ENCODE measurements at regions not wholly inside any gene's neighbourhood (a gene's known extent, or its start where the extent isn't known, plus 50 kb on each side); places are given as distances from the start of the nearest gene placed in this dataset.
"Not testable (repeated sequence)": the region's sequence is repeated elsewhere in the genome, so short reads cannot be mapped to it uniquely, and the experiment has no call there.

- no peak for DNase-seq
Observed at GRCh38 chr6:144437105-144437504, 152.0 kb downstream of the UTRN start.

- no peak for DNase-seq
Observed at GRCh38 chr6:144438103-144438502, 153.0 kb downstream of the UTRN start.

GRCh38 chr6:144439016-144439415, 153.9 kb downstream of the UTRN start:
- DNase-seq = no peak

GRCh38 chr6:144441801-144442200, 156.7 kb downstream of the UTRN start:
- DNase-seq = not testable (repeated sequence)

- DNase-seq = no peak
Observed at GRCh38 chr6:144443157-144443556, 158.0 kb downstream of the UTRN start.

GRCh38 chr6:144447472-144447871, 162.3 kb downstream of the UTRN start:
- DNase-seq = no peak

GRCh38 chr6:144449218-144449617, 164.1 kb downstream of the UTRN start:
- no peak for DNase-seq

- DNase-seq = no peak
Observed at GRCh38 chr6:144449911-144450597, 164.9 kb downstream of the UTRN start.

GRCh38 chr6:144460327-144461095, 175.4 kb downstream of the UTRN start:
- DNase-seq = no peak

GRCh38 chr6:144462058-144462457, 176.9 kb downstream of the UTRN start:
- no peak for DNase-seq

GRCh38 chr6:144466716-144467115, 181.6 kb downstream of the UTRN start:
- DNase-seq = no peak

- DNase-seq = no peak
Observed at GRCh38 chr6:144467172-144467762, 182.1 kb downstream of the UTRN start.

- DNase-seq = no peak
Observed at GRCh38 chr6:144467921-144468320, 182.8 kb downstream of the UTRN start.

- no peak for DNase-seq
Observed at GRCh38 chr6:144468709-144469108, 183.6 kb downstream of the UTRN start.

GRCh38 chr6:144469144-144469575, 184.0 kb downstream of the UTRN start:
- no peak for DNase-seq

- DNase-seq = not testable (repeated sequence)
Observed at GRCh38 chr6:144470201-144470600, 185.1 kb downstream of the UTRN start.

- no peak for DNase-seq
Observed at GRCh38 chr6:144471986-144472385, 186.9 kb downstream of the UTRN start.

- DNase-seq = no peak
Observed at GRCh38 chr6:144474290-144474689, 189.2 kb downstream of the UTRN start.

- DNase-seq = no peak
Observed at GRCh38 chr6:144474904-144475303, 189.8 kb downstream of the UTRN start.

GRCh38 chr6:144475411-144475810, 190.3 kb downstream of the UTRN start:
- DNase-seq = no peak

- no peak for DNase-seq
Observed at GRCh38 chr6:144476286-144476685, 191.2 kb downstream of the UTRN start.

GRCh38 chr6:144477396-144477795, 192.3 kb downstream of the UTRN start:
- DNase-seq = no peak

GRCh38 chr6:144477856-144478255, 192.7 kb downstream of the UTRN start:
- no peak for DNase-seq

GRCh38 chr6:144478483-144478882, 193.3 kb downstream of the UTRN start:
- DNase-seq = no peak

Measured in activated gamma-delta T cell treated with Interleukin-2 at 50 U/mL for 16 hours (primary cell).